Fibroblast of lung (primary cell): ENCODE measurements at regions not wholly inside any gene's neighbourhood (a gene's known extent, or its start where the extent isn't known, plus 50 kb on each side); places are given as distances from the start of the nearest gene placed in this dataset.

ENCODE experiments used
- DNase-seq, 2 donors: peaks; one replicate each; pipeline versions ENCODE4 v3.0.0 to v3.0.0-alpha.2; 2010; ENCODE audit warnings: low read depth in 2 of 2
- H2AFZ ChIP-seq: 2 replicates; pipeline ENCODE4 v1.5.1; 2012; ENCODE audit warnings: low read length, control low read depth, inconsistent platforms
- H3K27ac ChIP-seq: 2 replicates; pipeline ENCODE4 v1.5.1; 2011; ENCODE audit warnings: low read length, control low read depth; ENCODE audit not compliant: insufficient read depth
- H3K27me3 ChIP-seq: 2 replicates; pipeline ENCODE4 v1.5.1; 2011; ENCODE audit warnings: mild to moderate bottlenecking, low read length; ENCODE audit not compliant: control insufficient read depth, insufficient read depth
- H3K36me3 ChIP-seq: 2 replicates; pipeline ENCODE4 v1.5.1; 2011; ENCODE audit warnings: low read length; ENCODE audit not compliant: control insufficient read depth, insufficient read depth
- H3K4me1 ChIP-seq: 2 replicates; pipeline ENCODE4 v1.5.1; 2011; ENCODE audit warnings: low read length; ENCODE audit not compliant: control insufficient read depth, insufficient read depth; ENCODE audit errors: extremely low read depth
- H3K4me2 ChIP-seq: 2 replicates; pipeline ENCODE4 v1.5.1; 2011; ENCODE audit warnings: low read length, control low read depth; ENCODE audit not compliant: insufficient read depth; ENCODE audit errors: extremely low read depth
- H3K4me3 ChIP-seq, 4 experiments: fragments of 200-600 bp in 1 of 4; sonication (generic) in 1 of 4; replicated peaks in 1 of 4; 2 replicates each; pipeline ENCODE4 v1.5.1; 2011 to 2016; ENCODE audit warnings: low read length in 4 of 4, low read depth in 3 of 4, mild to moderate bottlenecking in 3 of 4, control low read depth in 2 of 4, inconsistent platforms in 1 of 4, mixed read lengths in 1 of 4; ENCODE audit not compliant: insufficient read depth in 1 of 4; ENCODE audit errors: control extremely low read depth in 1 of 4
- H3K79me2 ChIP-seq: 2 replicates; pipeline ENCODE4 v1.5.1; 2012; ENCODE audit warnings: mild to moderate bottlenecking, low read length, inconsistent platforms; ENCODE audit not compliant: control insufficient read depth, insufficient read depth
- H3K9ac ChIP-seq: 2 replicates; pipeline ENCODE4 v1.5.1; 2011; ENCODE audit warnings: mild to moderate bottlenecking, low read length, control low read depth; ENCODE audit not compliant: insufficient read depth
- H3K9me3 ChIP-seq: 2 replicates; pipeline ENCODE4 v1.5.1; 2012; ENCODE audit warnings: low read depth, low read length; ENCODE audit not compliant: control insufficient read depth, insufficient read depth
- H4K20me1 ChIP-seq: 2 replicates; pipeline ENCODE4 v1.5.1; 2011; ENCODE audit warnings: low read length; ENCODE audit not compliant: control insufficient read depth, insufficient read depth; ENCODE audit errors: extremely low read depth
- EZH2 ChIP-seq: IDR thresholded peaks from 2 replicates; pipeline ENCODE4 v1.5.1; 2012; ENCODE audit warnings: low read length, control low read depth, mild to moderate bottlenecking; ENCODE audit errors: missing control alignments
- TF ChIP-seq, protein P1 (sequence below), 2 donors: IDR thresholded peaks in 1 of 2; conservative IDR thresholded peaks in 1 of 2; 1 replicate in 1 of 2; 2 replicates in 1 of 2; pipeline ENCODE4 v1.5.1; 2011 to 2012; ENCODE audit warnings: low read length in 2 of 2, control low read depth in 1 of 2, inconsistent platforms in 1 of 2, low read depth in 1 of 2, mild to moderate bottlenecking in 1 of 2

DNA sequence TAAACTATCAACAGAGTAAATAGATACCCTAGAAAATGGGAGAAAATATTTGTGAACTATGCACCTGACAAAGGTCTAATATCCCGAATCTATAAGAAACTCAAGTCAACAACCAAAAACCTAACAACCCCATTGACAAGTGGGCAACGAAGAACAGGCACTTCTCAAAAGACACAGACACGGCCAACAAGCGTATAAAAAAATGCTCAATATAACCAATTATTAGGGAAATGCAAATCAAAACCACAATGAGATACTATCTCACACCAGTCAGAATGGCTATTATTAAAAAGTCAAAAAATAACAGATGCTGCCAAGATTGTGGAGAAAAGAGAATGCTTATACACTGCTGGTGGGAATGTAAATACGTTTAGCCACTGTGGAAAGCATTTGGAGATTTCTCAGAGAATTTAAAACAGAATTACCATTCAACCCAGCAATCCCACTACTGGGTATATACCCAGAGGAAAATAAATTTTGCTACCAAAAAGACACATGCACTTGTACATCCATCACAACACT is 63.2 kb upstream of the CAV2 start:
- H2AFZ ChIP-seq = no peak overlapping the region
- TF ChIP-seq, protein P1, sequence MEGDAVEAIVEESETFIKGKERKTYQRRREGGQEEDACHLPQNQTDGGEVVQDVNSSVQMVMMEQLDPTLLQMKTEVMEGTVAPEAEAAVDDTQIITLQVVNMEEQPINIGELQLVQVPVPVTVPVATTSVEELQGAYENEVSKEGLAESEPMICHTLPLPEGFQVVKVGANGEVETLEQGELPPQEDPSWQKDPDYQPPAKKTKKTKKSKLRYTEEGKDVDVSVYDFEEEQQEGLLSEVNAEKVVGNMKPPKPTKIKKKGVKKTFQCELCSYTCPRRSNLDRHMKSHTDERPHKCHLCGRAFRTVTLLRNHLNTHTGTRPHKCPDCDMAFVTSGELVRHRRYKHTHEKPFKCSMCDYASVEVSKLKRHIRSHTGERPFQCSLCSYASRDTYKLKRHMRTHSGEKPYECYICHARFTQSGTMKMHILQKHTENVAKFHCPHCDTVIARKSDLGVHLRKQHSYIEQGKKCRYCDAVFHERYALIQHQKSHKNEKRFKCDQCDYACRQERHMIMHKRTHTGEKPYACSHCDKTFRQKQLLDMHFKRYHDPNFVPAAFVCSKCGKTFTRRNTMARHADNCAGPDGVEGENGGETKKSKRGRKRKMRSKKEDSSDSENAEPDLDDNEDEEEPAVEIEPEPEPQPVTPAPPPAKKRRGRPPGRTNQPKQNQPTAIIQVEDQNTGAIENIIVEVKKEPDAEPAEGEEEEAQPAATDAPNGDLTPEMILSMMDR (conservative IDR thresholded peaks at IDR 0.05 in 1 of 2, IDR thresholded peaks at IDR 0.05 in 1 of 2; ENCODE audit: low read depth in 1 of 2, low read length in 2 of 2) = no peak
- TF ChIP-seq EZH2 = no peak
- no peaks in the 10 kb centered on the region for H3K79me2 ChIP-seq
- no peak overlapping the region for H3K4me2 ChIP-seq
- no peaks in the 10 kb centered on the region for H3K27me3 ChIP-seq
- no peaks in the 10 kb centered on the region for H4K20me1 ChIP-seq
- peak in 1 of 2 donors; percentile 71 for DNase-seq
- no peak overlapping the region for H3K4me3 ChIP-seq
- H3K9me3 ChIP-seq = no peaks in the 10 kb centered on the region
- H3K4me1 ChIP-seq = peaks cover 16% of the 10 kb centered on the region
- no peak overlapping the region for H3K9ac ChIP-seq
- H3K27ac ChIP-seq = no peak overlapping the region
- no peaks in the 10 kb centered on the region for H3K36me3 ChIP-seq

DNA sequence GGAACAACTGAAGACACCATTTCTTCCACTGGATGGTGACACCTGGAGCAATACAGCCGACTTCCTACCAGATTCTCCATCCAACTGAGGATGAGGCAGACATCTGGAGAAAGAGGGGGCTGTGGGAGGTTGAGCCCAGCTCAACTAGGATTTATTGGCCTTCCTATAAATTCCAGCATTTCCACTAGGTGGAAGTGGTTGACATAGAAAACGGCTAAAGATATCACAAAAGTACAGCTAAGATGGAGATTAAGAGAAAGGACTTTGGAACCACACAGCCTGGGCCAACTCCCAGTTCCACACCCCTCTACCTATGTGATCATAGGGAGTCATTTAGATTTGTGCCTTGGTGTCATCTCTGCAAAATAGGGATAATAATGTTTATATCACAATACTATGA is 61.3 kb upstream of the CAV2 start:
- peak; percentile 34 to 37 for DNase-seq
- Histone ChIP-seq H3K4me3 (no peak overlapping the region), H3K79me2 (no peaks in the 10 kb centered on the region), H3K9me3 (no peaks in the 10 kb centered on the region), H3K4me2 (no peak overlapping the region), H3K4me1 (peaks cover 20% of the 10 kb centered on the region), H3K27ac (no peak overlapping the region), H2AFZ (no peak overlapping the region), H3K27me3 (no peaks in the 10 kb centered on the region), H3K36me3 (no peaks in the 10 kb centered on the region), H3K9ac (no peak overlapping the region), H4K20me1 (no peaks in the 10 kb centered on the region)
- TF ChIP-seq, protein P1 (conservative IDR thresholded peaks at IDR 0.05 in 1 of 2, IDR thresholded peaks at IDR 0.05 in 1 of 2; ENCODE audit: low read depth in 1 of 2, low read length in 2 of 2) = no peak

DNA sequence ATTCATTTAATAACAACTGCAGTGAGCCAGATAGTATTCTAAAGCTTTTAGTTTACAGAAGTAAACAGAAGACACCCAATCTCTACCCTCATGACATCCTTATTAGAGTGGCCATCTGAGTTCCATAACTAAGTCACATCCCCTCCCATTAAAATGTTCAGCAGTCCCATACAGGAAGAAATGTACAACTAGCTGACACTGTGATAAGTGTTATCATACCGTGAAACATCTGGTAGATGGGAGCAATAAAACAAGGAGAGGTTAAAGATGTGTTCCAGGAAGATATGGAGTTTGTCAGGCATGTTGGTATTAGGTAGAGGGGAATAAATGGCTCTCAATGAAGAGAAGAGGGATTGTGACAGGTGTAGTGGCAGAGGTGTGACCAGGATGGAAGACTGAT is 60.5 kb upstream of the CAV2 start:
- Histone ChIP-seq H3K4me3 (no peak overlapping the region), H3K36me3 (no peaks in the 10 kb centered on the region), H3K27me3 (no peaks in the 10 kb centered on the region), H3K9me3 (no peaks in the 10 kb centered on the region), H3K27ac (no peak overlapping the region), H3K4me1 (peaks cover 25% of the 10 kb centered on the region), H3K9ac (no peak overlapping the region), H4K20me1 (no peaks in the 10 kb centered on the region), H3K79me2 (no peaks in the 10 kb centered on the region), H3K4me2 (no peak overlapping the region), H2AFZ (no peak overlapping the region)
- no peak for DNase-seq
- TF ChIP-seq, protein P1 (conservative IDR thresholded peaks at IDR 0.05 in 1 of 2, IDR thresholded peaks at IDR 0.05 in 1 of 2; ENCODE audit: low read depth in 1 of 2, low read length in 2 of 2) = no peak
- TF ChIP-seq EZH2 = no peak
